GM18873 (cell line): ENCODE measurements at regions not wholly inside any gene's neighbourhood (a gene's known extent, or its start where the extent isn't known, plus 50 kb on each side); places are given as distances from the start of the nearest gene placed in this dataset.
"Not testable (repeated sequence)": the region's sequence is repeated elsewhere in the genome, so short reads cannot be mapped to it uniquely, and the experiment has no call there.

Experiments used
- ATAC-seq: cut with Tn5 transposase; IDR thresholded peaks from one replicate; pipeline ENCODE4 v1.9.1; 2021; ENCODE audit warnings: mild to moderate bottlenecking, moderate library complexity, moderate number of reproducible peaks; ENCODE audit not compliant: unreplicated experiment, low FRiP score

- ATAC-seq, result no peak
Measured at GRCh38 chr4:160265836-160266235, 1163.0 kb downstream of the RAPGEF2 start.

DNA sequence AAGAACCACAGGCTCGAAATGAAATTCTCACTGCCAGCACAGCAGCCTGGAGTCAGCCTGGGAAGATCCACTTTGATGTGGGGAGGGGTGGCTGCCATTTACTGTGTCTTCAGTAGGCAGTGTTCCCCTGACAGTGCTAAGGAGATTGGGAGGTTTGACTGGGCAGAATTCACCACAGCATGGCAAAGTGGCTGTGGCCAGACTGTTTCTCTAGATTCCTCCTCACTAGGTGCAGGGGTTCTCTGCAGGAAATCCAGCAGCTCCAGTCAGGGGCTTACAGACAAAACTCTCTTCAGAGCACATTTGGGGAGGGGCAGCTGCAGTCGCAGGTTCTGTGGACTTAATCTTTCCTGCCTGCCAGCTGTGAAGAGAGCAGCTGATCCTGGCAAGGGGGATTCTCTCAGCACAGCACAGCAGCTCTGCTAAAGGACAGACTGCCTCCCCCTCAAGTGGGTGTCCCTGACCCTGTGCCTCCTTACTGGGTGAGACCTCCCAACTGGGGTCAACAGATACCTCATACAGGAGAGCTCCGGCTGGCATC is 1174.0 kb downstream of the RAPGEF2 start:
- ATAC-seq, result no peak

GRCh38 chr4:160283081-160283480 is 1180.2 kb downstream of the RAPGEF2 start:
- ATAC-seq, result no peak

GRCh38 chr4:160284516-160284915 is 1181.6 kb downstream of the RAPGEF2 start:
- no peak for ATAC-seq

DNA sequence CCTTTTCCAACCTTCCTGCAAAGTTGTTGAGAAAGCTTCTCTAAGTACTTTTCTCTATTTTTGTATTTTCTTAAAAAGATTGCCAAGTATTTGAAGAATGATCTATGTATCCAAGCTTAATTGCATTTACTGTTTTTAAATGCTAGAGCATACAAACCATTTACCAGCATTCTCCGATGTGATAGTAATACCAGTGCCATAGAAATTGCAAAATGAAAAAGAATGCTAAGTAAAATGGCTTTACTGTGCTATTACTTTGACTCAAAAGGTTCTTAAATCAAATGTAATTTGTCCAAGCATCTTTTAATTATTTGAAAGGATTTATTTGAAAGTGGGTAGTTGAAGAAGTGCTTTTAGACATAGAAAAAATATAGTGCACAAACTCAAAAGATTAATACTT is 1183.2 kb downstream of the RAPGEF2 start:
- no peak for ATAC-seq

GRCh38 chr4:160296476-160296875 is 1193.6 kb downstream of the RAPGEF2 start:
- no peak for ATAC-seq

- no peak for ATAC-seq
Measured at GRCh38 chr4:160299177-160299576, 1196.3 kb downstream of the RAPGEF2 start.

GRCh38 chr4:160299608-160300007 is 1196.7 kb downstream of the RAPGEF2 start:
- no peak for ATAC-seq

DNA sequence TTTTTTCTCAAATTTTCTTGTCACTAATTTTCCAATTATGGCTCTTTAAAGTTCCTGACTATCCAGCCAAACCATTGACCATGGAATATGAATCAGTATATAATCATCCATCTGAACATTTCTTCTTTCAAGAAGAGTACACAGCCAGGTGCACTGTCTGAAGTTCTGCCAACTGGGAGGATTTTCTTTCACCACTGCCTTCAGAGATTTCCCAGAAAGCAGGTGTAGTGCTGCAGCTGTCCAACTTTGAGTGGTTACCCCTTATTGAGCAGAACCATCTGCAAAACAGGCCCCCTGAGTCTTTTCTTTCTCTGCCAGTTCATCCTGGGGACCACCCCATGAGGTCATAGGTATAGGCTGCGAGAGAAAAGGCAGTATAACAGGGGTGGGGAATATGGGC is 1213.2 kb downstream of the RAPGEF2 start:
- no peak for ATAC-seq

DNA sequence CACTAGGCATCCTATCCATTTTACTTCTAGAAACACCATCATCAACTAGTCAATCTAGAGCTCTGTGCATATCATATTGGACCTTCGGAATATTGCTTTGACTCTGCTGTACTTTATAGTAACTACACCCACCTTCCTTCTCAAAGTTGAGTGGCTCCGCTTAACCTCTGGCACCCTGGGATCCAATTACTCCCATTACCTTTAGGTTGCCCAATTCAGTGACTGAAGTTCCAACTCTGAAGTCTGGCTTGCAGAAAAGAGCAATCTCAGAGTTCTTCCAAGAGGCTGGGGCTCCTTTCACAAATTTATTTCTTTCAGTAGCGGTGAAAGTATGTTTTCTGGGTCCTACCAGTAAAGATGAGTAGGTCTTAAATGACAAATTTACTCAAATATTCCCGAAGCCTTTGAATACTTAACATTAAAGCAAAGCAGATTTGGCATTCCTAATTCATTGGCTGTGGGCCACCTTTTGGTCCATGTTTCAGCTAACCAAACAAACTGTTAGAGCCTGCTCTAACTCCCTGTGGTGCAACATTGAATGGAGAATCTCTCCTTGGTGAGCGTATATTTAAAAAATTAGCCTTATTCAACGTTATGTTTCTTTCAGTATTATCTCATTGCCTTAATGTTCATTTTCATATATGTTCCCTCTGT is 1215.8 kb downstream of the RAPGEF2 start:
- no peak for ATAC-seq

- ATAC-seq, result no peak
Measured at GRCh38 chr4:160319221-160319867, 1216.5 kb downstream of the RAPGEF2 start.

DNA sequence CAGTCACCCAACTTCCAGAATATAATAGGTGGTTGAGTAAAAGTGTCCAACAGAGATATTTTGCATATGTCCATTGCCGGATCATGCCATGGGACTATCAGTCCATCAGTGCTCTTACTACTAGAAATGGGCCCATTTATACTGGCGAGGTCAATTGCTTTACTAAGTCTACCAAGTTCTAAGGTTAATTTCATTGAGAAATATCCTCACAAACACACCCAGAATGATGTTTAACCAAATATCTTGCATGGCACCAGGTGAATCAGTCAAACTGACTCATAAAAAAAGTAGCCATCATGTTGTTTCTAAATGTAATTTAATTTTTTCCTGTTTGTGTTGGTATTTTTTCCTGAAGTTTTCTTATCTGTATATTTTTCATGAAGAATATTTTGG is 1217.0 kb downstream of the RAPGEF2 start:
- ATAC-seq, result no peak

DNA sequence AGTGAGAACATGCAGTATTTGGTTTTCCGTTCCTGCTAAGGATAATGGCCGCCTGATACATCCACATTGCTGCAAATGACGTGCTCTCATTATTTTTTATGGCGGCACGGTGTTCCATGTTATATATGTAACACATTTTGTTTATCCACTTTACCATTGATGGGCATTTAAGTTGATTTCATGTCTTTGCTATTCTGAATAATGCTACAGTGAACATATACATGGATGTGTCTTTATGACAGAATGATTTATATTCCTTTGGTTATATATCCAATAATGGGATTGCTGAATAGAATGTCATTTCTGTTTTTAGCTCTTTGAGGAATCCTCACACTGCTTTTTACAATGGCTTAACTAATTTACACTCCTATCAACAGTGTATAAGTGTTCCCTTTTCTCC is 1223.2 kb downstream of the RAPGEF2 start:
- ATAC-seq, result no peak

GRCh38 chr4:160347197-160347596 is 1244.3 kb downstream of the RAPGEF2 start:
- no peak for ATAC-seq

DNA sequence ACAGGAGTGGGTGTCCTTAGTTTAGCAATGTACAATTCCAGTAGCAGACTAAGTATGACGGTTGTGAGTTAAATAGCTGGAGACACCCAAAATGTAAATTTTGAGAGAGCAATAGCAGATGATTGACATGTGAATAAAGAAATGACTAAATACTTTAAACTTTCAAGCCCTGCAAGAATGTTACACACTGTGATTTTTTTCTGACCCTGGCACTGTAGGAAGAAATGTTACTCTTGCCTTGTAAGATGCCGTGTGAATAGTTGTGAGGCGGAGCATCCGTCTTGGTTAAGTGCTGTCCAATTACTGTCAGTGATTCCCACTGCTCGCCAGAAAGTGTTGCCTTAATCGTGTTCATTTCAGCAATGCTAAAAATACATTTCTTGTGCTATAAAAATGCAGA is 1248.1 kb downstream of the RAPGEF2 start:
- ATAC-seq, result no peak

- no peak for ATAC-seq
Measured at GRCh38 chr4:160352637-160353036, 1249.8 kb downstream of the RAPGEF2 start.

DNA sequence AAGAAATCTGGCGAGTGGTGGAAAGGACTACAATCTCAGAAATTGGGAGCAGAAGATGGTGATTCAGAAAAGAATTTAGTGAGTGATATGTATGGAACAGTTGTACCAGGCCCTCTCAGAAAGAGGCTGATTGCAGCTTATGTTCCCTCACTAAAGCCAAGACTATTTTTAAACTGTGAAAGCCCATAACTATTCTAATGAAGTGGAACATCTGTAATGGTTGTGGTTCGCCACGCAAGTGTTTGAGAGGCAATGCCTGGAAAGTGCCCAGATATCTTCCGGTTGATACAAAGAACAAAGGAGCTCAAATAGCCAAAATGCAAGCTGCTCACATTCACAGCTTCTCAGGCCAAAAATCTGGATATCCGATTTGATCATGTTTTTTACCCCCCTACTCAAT is 1250.7 kb downstream of the RAPGEF2 start:
- ATAC-seq, result no peak

DNA sequence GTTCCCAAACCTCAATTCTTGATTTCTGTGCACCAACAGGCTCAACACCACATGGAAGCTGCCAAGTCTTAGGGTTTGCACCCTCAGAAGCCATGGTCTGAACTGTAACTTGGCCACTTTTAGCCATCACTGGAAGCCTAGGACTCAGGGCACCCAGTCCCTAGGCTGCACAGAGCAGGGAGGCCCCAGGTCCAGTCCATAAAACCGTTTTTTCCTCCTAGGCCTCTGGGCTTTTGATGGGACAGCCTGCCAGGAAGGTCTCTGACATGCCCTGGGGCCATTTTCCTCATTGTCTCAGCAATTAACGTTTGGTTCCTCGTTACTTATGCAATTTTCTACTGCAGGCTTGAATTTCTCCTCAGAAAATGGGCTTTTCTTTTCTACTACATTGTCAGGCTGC is 1259.6 kb downstream of the RAPGEF2 start:
- no peak for ATAC-seq

- ATAC-seq, result no peak
Measured at GRCh38 chr4:160364217-160364616, 1261.3 kb downstream of the RAPGEF2 start.

DNA sequence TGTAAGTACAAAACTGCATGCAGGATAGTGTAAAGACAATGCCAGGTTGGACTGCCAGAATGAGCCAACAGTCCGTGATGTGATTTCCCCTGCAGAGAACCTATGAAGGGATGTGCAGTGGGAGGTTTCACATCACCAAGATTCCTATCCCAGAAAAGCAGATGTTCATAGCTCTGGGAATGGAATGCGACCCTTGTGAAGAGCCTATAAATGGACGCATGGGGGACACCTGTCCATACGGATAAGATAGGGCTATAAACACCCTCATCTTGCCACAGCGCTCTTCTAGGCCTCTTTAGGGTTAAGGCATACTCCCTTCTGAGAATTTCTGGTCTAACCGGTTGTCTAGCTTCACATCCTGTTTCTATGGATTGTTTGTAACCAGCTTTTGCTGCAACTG is 1261.8 kb downstream of the RAPGEF2 start:
- ATAC-seq, result not testable (repeated sequence)

DNA sequence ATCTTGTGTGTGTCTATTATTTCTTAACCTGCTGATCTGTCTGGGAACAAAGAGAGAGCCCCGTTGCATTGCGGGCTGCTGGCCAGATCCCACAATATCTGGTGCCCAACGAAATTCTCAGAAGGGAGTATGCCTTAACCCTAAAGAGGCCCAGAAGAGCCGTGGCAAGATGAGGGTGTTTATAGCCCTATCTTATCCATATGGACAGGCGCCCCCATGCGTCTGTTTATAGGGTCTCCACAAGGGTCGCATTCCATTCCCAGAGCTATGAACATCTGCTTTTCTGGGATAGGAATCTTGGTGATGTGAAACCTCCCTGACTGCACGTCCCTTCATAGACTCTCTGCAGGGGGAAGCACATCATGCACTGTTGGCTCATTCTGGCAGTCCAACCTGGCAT is 1262.5 kb downstream of the RAPGEF2 start:
- not testable (repeated sequence) for ATAC-seq

GRCh38 chr4:160370046-160370445 is 1267.2 kb downstream of the RAPGEF2 start:
- ATAC-seq, result no peak
